ENCODE measurements at regions not wholly inside any gene's neighbourhood (a gene's known extent, or its start where the extent isn't known, plus 50 kb on each side); places are given as distances from the start of the nearest gene placed in this dataset.

DNA sequence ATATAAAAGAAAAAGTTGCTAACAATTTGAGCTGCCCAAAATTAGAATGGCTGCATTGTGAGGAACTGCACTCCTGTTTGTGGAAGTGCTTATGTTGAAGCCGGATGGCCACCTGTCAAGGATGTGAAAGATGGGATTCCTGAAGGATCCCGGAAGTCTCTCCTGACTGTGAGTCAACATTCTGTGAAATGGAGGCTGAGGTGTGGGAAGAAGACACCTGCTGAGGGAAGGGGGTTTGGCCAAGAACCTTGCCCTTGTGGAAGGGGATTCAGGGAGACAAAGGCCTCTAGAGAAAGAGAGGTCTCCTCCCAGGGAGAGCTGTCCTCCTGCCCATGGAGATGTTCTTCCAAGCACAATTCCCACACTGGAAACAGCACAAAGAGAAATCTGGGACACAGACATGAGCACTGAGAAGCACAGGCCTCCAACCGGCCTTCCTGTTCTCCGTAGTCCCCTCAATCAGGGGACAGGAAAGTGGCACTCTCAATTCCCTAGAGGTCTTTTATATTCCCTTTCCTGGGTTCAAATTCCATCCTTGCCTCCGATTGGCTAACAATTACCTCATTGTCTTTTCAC lies 70.5 kb downstream of the CD2 start:
- no peak overlapping the region for H2AFZ ChIP-seq (ENCODE audit: control insufficient read depth, low read depth, low read length)
- H3K79me2 ChIP-seq (ENCODE audit: control insufficient read depth, insufficient read depth, low read length) = no peaks in the 10 kb centered on the region
- H3K4me1 ChIP-seq (ENCODE audit: control insufficient read depth, insufficient read depth, low read length) = peaks cover 23% of the 10 kb centered on the region
- POLR2A ChIA-PET = interaction anchor here (1.1 to 3.8 kb wide), 6 partner anchors 8 to 236 kb away, joined by 3 to 19 read pairs (median 8); partner anchors contain the start of gene TTF2
- no peaks in the 10 kb centered on the region for H4K20me1 ChIP-seq (ENCODE audit: control insufficient read depth, insufficient read depth)
- no peak for ATAC-seq
- no peak for DNase-seq (ENCODE audit: low read depth, low spot score)
- 82% methylated on average over 4 of the region's 5 CpGs for WGBS (ENCODE audit: insufficient coverage, insufficient replicate concordance, low lambda C conversion rate, missing lambda C conversion rate)
- in situ Hi-C loops (cut with MboI) = loop anchor here (5.0 kb wide), 1 partner anchor 87 kb away; no protein-coding TSS in a partner anchor
- TF ChIP-seq IKZF1 (conservative IDR thresholded peaks at IDR 0.05) (peak; percentile 15; the same call in 1 of the 2 replicates), IKZF2 (IDR thresholded peaks at IDR 0.05) (no peak)
- no peak overlapping the region for H3K4me2 ChIP-seq (ENCODE audit: control insufficient read depth, insufficient read depth)
- RAD21 ChIA-PET (ENCODE audit: unreplicated experiment) = interaction anchor here (0.6 to 6.1 kb wide), 11 partner anchors 9 to 236 kb away, joined by 3 to 96 read pairs (median 13); partner anchors contain the start of gene TTF2
- intact Hi-C loops (cut with micrococcal nuclease; ENCODE audit: unreplicated experiment) = loop anchor here (5.0 kb wide), 2 partner anchors 178 to 267 kb away; partner anchors contain the start of gene CD101
- FAIRE-seq = no peak
- no peak overlapping the region for H3K9ac ChIP-seq (ENCODE audit: control insufficient read depth, insufficient read depth, low read length)
- CTCF ChIA-PET = interaction anchor here (0.9 to 6.5 kb wide), 10 partner anchors 10 to 153 kb away, joined by 3 to 68 read pairs (median 6); no protein-coding TSS in a partner anchor
- no peaks in the 10 kb centered on the region; the same call in 1 of the 3 replicates for H3K9me3 ChIP-seq (replicated peaks; ENCODE audit: control insufficient read depth, insufficient read depth, low read length)
- H3K4me3 ChIP-seq = no peak overlapping the region
- BruUV-seq (replicated peaks) = no TSS peak
- H3K27me3 ChIP-seq (replicated peaks in 1 of 2; ENCODE audit: control insufficient read depth in 2 of 2, insufficient read depth in 2 of 2, low read length in 1 of 2) = no peaks in the 10 kb centered on the region; a peak in 1 of 4 replicates
- no peak overlapping the region for H3K27ac ChIP-seq (ENCODE audit: control insufficient read depth, insufficient read depth)
- no peaks in the 10 kb centered on the region for H3K36me3 ChIP-seq (ENCODE audit: control insufficient read depth in 2 of 2, insufficient read depth in 2 of 2, low read length in 1 of 2)
- SMC1A ChIA-PET (ENCODE audit: uncharacterized antibody, unreplicated experiment) = interaction anchor here (0.9 to 5.7 kb wide), 14 partner anchors 9 to 101 kb away, joined by 3 to 80 read pairs (median 4); no protein-coding TSS in a partner anchor

DNA sequence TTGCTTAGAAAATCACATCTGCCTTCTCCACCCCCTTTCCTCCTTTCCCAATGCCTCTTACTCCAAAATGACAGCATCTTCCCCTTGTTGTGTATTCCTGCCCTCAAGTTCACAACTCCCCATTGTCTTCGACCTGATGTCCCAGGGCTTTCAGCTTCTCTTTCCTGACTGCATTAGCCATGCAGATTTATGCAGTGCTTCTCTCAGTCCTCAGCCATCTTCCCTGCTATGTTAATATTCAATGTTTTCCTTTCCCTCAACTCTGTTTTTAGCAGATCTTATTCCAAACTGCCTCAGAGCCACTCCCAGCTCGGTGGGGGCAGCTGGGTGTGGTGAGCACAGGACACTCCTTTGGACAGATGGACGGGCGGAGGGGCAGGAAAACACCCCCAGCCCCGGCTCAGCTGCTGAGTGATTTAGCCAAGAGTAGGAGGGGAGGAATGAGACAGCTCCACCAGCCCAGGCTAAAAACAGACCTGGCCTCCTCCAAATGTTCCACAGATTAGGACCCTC lies 71.0 kb downstream of the CD2 start:
- WGBS (ENCODE audit: insufficient coverage, insufficient replicate concordance, low lambda C conversion rate, missing lambda C conversion rate) = 22% methylated on average over 5 of the region's 5 CpGs
- no peak overlapping the region for H3K9ac ChIP-seq (ENCODE audit: control insufficient read depth, insufficient read depth, low read length)
- H3K4me2 ChIP-seq (ENCODE audit: control insufficient read depth, insufficient read depth) = no peak overlapping the region
- in situ Hi-C loops (cut with MboI) = no loop called here
- H3K36me3 ChIP-seq (ENCODE audit: control insufficient read depth in 2 of 2, insufficient read depth in 2 of 2, low read length in 1 of 2) = no peaks in the 10 kb centered on the region
- TF ChIP-seq IKZF1 (conservative IDR thresholded peaks at IDR 0.05) = 0 out of 2 replicates have a peak, but pooled peaks have one; percentile 0
- peak; percentile 56; the same call in 1 of the 2 replicates for TF ChIP-seq ATF7 (IDR thresholded peaks at IDR 0.05; ENCODE audit: low read depth)
- no peak for TF ChIP-seq ETV6 (conservative IDR thresholded peaks at IDR 0.05 in 1 of 2, IDR thresholded peaks at IDR 0.05 in 1 of 2; ENCODE audit: borderline replicate concordance in 1 of 2, low read depth in 1 of 2)
- no peaks in the 10 kb centered on the region for H4K20me1 ChIP-seq (ENCODE audit: control insufficient read depth, insufficient read depth)
- no peaks in the 10 kb centered on the region; the same call in 1 of the 3 replicates for H3K9me3 ChIP-seq (replicated peaks; ENCODE audit: control insufficient read depth, insufficient read depth, low read length)
- ATAC-seq = no peak
- POLR2A ChIA-PET = interaction anchor here (1.1 to 3.8 kb wide), 9 partner anchors 8 to 235 kb away, joined by 3 to 19 read pairs (median 4); partner anchors contain the start of gene TTF2
- H2AFZ ChIP-seq (ENCODE audit: control insufficient read depth, low read depth, low read length) = no peak overlapping the region
- RAD21 ChIA-PET (ENCODE audit: unreplicated experiment) = interaction anchor here (0.6 to 6.1 kb wide), 14 partner anchors 10 to 235 kb away, joined by 3 to 96 read pairs (median 16); partner anchors contain the start of gene TTF2
- H3K27me3 ChIP-seq (replicated peaks in 1 of 2; ENCODE audit: control insufficient read depth in 2 of 2, insufficient read depth in 2 of 2, low read length in 1 of 2) = no peaks in the 10 kb centered on the region; a peak in 1 of 4 replicates
- peaks cover 23% of the 10 kb centered on the region for H3K4me1 ChIP-seq (ENCODE audit: control insufficient read depth, insufficient read depth, low read length)
- no peak for FAIRE-seq
- SMC1A ChIA-PET (ENCODE audit: uncharacterized antibody, unreplicated experiment) = interaction anchor here (0.7 to 5.7 kb wide), 17 partner anchors 7 to 106 kb away, joined by 3 to 80 read pairs (median 8); no protein-coding TSS in a partner anchor
- no peaks in the 10 kb centered on the region for H3K79me2 ChIP-seq (ENCODE audit: control insufficient read depth, insufficient read depth, low read length)
- intact Hi-C loops (cut with micrococcal nuclease; ENCODE audit: unreplicated experiment) = loop anchor here (5.0 kb wide), 2 partner anchors 177 to 268 kb away; partner anchors contain the start of gene CD101
- DNase-seq (ENCODE audit: low read depth, low spot score) = no peak
- no peak overlapping the region for H3K27ac ChIP-seq (ENCODE audit: control insufficient read depth, insufficient read depth)
- CTCF ChIA-PET = interaction anchor here (0.8 to 6.5 kb wide), 13 partner anchors 18 to 231 kb away, joined by 3 to 68 read pairs (median 5); no protein-coding TSS in a partner anchor
- BruUV-seq (replicated peaks) = no TSS peak
- H3K4me3 ChIP-seq = no peak overlapping the region

All from GM12878 (cell line).